ENCODE measurements at regions not wholly inside any gene's neighbourhood (a gene's known extent, or its start where the extent isn't known, plus 50 kb on each side); places are given as distances from the start of the nearest gene placed in this dataset.

DNA sequence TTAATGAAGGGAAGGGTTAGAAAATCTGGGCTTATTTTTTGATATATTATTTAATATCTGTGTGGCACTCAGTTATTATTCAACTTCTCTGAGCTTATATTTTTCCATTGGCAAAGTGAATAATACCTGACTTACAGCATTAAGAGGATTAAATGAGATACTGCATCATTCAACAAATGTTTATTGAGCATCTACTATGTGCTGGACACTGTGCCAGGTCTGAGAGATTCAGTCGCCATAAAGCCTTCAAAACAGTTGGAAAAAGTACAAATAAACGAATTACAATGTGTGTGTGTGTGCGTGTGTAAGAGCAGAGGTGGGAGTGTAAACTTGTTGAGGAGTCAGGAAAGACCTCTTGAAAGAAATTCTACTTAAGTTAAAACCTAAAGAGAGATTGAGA is 87.9 kb upstream of the CD53 start:
- no peak for TF ChIP-seq ZBTB7A (IDR thresholded peaks at IDR 0.05; ENCODE audit: low read depth)
- no peak for TF ChIP-seq EP300 (IDR thresholded peaks at IDR 0.05; ENCODE audit: borderline replicate concordance)
- no peak for TF ChIP-seq EGR1 (IDR thresholded peaks at IDR 0.05)
- TF ChIP-seq, protein P1, sequence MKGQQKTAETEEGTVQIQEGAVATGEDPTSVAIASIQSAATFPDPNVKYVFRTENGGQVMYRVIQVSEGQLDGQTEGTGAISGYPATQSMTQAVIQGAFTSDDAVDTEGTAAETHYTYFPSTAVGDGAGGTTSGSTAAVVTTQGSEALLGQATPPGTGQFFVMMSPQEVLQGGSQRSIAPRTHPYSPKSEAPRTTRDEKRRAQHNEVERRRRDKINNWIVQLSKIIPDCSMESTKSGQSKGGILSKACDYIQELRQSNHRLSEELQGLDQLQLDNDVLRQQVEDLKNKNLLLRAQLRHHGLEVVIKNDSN (IDR thresholded peaks at IDR 0.05): no peak
- TF ChIP-seq, protein P2, sequence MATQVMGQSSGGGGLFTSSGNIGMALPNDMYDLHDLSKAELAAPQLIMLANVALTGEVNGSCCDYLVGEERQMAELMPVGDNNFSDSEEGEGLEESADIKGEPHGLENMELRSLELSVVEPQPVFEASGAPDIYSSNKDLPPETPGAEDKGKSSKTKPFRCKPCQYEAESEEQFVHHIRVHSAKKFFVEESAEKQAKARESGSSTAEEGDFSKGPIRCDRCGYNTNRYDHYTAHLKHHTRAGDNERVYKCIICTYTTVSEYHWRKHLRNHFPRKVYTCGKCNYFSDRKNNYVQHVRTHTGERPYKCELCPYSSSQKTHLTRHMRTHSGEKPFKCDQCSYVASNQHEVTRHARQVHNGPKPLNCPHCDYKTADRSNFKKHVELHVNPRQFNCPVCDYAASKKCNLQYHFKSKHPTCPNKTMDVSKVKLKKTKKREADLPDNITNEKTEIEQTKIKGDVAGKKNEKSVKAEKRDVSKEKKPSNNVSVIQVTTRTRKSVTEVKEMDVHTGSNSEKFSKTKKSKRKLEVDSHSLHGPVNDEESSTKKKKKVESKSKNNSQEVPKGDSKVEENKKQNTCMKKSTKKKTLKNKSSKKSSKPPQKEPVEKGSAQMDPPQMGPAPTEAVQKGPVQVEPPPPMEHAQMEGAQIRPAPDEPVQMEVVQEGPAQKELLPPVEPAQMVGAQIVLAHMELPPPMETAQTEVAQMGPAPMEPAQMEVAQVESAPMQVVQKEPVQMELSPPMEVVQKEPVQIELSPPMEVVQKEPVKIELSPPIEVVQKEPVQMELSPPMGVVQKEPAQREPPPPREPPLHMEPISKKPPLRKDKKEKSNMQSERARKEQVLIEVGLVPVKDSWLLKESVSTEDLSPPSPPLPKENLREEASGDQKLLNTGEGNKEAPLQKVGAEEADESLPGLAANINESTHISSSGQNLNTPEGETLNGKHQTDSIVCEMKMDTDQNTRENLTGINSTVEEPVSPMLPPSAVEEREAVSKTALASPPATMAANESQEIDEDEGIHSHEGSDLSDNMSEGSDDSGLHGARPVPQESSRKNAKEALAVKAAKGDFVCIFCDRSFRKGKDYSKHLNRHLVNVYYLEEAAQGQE (IDR thresholded peaks at IDR 0.05; ENCODE audit: low read depth): no peak
- no peak for TF ChIP-seq FOXM1 (IDR thresholded peaks at IDR 0.05; ENCODE audit: borderline replicate concordance, low read depth)
- no peak for TF ChIP-seq CEBPB (IDR thresholded peaks at IDR 0.05)

DNA sequence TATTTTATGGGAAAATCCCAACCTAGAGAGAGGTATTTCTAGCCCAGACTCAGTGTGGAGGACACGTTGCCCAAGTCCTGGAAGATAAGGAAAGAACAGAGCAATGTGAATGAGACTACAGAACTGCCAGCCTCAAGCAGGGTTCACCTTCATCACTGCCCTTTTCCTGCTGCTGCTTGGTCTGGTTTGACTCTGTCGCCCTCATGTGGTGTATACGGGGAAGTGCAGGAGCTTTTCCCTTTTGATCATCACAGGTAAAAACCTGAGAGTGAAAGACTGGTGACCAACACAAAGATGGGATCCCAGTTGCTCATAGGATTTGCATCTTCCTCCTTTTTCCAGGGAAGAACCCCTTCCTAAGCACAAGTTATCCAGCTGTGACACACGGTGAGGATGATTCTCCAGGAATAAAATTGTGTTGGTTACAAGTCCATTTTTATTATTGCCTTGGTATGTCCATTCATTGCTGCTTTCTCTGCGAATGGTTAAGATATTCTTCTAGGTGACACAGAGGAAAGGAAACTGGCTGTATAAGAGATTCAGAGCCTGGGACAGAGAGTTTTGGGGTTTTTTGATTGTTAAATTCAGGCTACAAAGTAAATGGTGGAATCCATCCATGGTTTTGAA is 89.5 kb upstream of the CD53 start:
- TF ChIP-seq, protein P3, sequence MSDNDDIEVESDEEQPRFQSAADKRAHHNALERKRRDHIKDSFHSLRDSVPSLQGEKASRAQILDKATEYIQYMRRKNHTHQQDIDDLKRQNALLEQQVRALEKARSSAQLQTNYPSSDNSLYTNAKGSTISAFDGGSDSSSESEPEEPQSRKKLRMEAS (IDR thresholded peaks at IDR 0.05): no peak
- TF ChIP-seq RAD21 (IDR thresholded peaks at IDR 0.05; ENCODE audit: low read depth): peak; percentile 78

DNA sequence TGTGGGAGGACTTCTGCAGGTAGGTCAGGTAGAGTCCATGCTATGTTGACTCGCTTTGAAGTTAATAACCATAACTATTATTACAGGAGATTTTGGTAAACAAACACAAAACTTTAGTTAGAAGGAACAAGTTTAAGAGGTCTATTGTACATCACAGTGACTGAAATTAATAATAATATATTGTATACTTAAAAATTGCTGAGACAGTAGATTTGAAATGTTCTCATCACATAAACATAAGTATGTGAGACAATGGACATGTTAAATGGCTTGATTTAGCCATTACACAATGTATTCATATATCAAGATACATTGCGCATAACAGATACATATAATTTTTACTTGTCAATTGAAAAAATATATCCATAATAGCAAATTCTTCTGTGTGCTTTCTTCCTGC is 91.4 kb upstream of the CD53 start:
- TF ChIP-seq ZBTB7A (IDR thresholded peaks at IDR 0.05; ENCODE audit: low read depth) (no peak), RAD21 (IDR thresholded peaks at IDR 0.05; ENCODE audit: low read depth) (no peak), EP300 (IDR thresholded peaks at IDR 0.05; ENCODE audit: borderline replicate concordance) (no peak), NFIC (IDR thresholded peaks at IDR 0.05) (no peak), YY1 (IDR thresholded peaks at IDR 0.05; ENCODE audit: low read depth) (no peak), FOXM1 (IDR thresholded peaks at IDR 0.05; ENCODE audit: borderline replicate concordance, low read depth) (no peak), EGR1 (IDR thresholded peaks at IDR 0.05) (no peak), TCF12 (IDR thresholded peaks at IDR 0.05; ENCODE audit: low read depth) (no peak), TEAD4 (IDR thresholded peaks at IDR 0.05) (no peak), CREB1 (IDR thresholded peaks at IDR 0.05; ENCODE audit: low read depth) (no peak), TAF1 (IDR thresholded peaks at IDR 0.05; ENCODE audit: low read depth) (no peak), CEBPB (IDR thresholded peaks at IDR 0.05) (no peak)
- TF ChIP-seq, protein P1 (IDR thresholded peaks at IDR 0.05): no peak
- TF ChIP-seq, protein P3 (IDR thresholded peaks at IDR 0.05): no peak
- TF ChIP-seq, protein P2 (IDR thresholded peaks at IDR 0.05; ENCODE audit: low read depth): no peak

DNA sequence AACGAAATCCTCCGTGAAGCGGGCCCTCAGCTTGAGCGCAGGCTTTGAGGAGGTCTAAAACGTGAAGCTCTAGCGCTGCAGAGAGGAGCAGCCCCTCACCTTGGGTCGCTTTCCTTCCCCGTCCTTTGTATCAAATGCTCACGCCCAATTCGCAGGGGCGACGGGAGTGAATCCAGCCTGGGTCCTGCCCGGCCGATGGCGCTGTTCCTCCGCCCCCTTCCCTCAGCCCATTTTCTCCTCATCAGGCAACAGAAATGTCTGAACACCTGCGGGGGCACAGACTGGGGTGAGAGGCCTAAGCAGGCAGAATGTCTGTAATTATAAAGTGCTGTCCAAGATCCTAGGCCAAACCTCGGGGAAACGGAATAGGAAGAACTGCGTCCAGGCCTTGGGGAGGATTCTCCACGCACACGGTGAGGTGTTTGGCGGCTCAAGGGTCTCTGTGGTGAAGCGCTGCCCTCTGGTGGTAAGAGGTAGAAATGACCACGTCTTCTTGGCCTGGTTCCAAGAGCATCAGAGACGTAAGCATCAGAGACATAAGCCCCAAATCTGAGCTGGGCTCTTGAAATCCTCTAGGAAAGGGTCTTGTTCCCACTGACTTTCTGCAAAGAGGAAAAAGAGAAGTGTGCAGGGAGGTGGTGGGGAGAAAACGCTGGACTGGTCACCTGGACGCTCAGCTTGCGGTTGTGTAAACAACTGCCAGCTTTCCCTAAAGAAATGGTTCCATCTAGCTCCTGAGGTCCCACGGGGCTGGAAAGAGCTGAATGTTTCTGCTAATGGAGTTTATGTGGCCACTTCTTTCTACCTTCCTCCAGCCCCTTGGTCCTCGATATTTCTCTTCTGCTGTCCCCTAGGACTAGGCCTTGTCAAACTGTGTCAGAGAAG is 92.1 kb upstream of the CD53 start:
- TF ChIP-seq, protein P1 (IDR thresholded peaks at IDR 0.05): no peak
- TF ChIP-seq, protein P3 (IDR thresholded peaks at IDR 0.05): peak; percentile 49; the same call in 1 of the 2 replicates
- TF ChIP-seq FOXM1 (IDR thresholded peaks at IDR 0.05; ENCODE audit: borderline replicate concordance, low read depth) (no peak), RAD21 (IDR thresholded peaks at IDR 0.05; ENCODE audit: low read depth) (peak; percentile 68), CREB1 (IDR thresholded peaks at IDR 0.05; ENCODE audit: low read depth) (no peak), NFIC (IDR thresholded peaks at IDR 0.05) (peak; percentile 97), TEAD4 (IDR thresholded peaks at IDR 0.05) (no peak)

DNA sequence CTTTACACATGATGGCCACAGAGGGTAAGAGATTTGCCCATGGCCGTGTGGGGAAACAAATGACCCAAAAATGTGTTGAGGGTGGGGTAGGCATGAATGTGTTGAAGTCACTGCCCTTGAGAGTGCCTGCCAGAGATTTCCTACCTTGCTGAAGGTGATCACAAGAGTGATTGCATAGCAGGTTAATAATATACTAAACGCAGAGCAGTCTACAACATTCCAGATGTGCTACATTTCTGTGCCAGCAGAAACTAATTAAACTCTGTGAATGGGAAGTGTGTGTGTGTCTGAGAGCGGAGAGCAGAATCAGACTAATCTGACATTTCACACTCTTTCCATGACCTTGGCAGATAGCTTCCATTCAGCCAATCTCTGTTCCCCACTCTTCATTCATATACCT is 93.3 kb upstream of the CD53 start:
- TF ChIP-seq, protein P2 (IDR thresholded peaks at IDR 0.05; ENCODE audit: low read depth): no peak
- TF ChIP-seq TAF1 (IDR thresholded peaks at IDR 0.05; ENCODE audit: low read depth) (no peak), RAD21 (IDR thresholded peaks at IDR 0.05; ENCODE audit: low read depth) (no peak), ZBTB7A (IDR thresholded peaks at IDR 0.05; ENCODE audit: low read depth) (no peak), TEAD4 (IDR thresholded peaks at IDR 0.05) (no peak), EGR1 (IDR thresholded peaks at IDR 0.05) (no peak), FOXM1 (IDR thresholded peaks at IDR 0.05; ENCODE audit: borderline replicate concordance, low read depth) (no peak), NFIC (IDR thresholded peaks at IDR 0.05) (no peak), YY1 (IDR thresholded peaks at IDR 0.05; ENCODE audit: low read depth) (no peak)
- TF ChIP-seq, protein P1 (IDR thresholded peaks at IDR 0.05): no peak
